Stimulated activated CD8-positive, alpha-beta memory T cell treated with anti-CD3 and anti-CD28 coated beads, Interleukin-7, amount 100 ng/mL, for 48 hours (primary cell): ENCODE measurements at regions not wholly inside any gene's neighbourhood (a gene's known extent, or its start where the extent isn't known, plus 50 kb on each side); places are given as distances from the start of the nearest gene placed in this dataset.

Experiments used
- DNase-seq, 2 donors: peaks; one replicate each; pipeline ENCODE4 v3.0.0-alpha.2; 2020; ENCODE audit warnings: low read depth in 1 of 2; ENCODE audit errors: extremely low read depth in 1 of 2

GRCh38 chr5:117055517-117055916 lies 480.9 kb upstream of the SEMA6A start:
- DNase-seq: no peak

GRCh38 chr5:117054911-117055310 lies 480.3 kb upstream of the SEMA6A start:
- DNase-seq: no peak

DNA sequence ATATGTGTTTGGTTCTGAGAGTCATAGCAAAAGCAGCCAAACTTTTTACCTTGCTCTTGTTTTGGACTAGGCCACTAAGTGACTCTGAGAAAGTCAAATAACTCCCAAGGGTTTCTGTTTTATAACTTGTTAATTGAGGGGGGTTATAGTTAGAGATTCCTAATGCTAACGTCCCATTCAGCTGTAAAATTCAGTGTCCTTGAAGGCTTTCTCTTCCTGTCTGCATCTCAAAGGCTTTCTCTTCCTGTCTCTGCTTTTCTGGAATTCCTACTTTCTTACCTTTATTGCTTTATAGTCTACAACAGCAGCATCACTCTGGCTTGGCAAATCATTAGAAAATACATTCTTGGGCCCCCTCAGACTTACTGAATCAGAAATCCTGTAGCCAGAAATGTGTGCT lies 479.5 kb upstream of the SEMA6A start:
- no peak for DNase-seq

GRCh38 chr5:117041926-117042595 lies 467.4 kb upstream of the SEMA6A start:
- no peak for DNase-seq

GRCh38 chr5:117039035-117039434 lies 464.4 kb upstream of the SEMA6A start:
- no peak for DNase-seq

DNA sequence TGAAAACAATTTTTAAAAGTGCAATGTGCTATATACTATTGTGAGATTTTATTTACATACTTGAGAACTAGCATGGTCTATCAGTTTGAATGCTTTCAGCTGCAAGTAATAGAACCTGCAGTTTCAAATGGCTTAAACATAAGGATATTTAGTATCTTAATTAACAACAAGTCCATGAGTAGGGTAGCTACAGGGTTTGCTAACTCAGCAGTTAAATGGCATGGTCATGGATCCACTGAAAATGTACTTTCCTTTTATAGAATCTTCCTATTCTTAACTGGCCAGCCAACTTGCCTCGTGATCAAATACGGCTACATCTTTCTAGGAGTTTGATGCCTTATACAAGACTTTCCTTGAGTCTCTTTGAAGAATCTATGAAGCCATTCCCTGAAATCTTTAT lies 452.8 kb upstream of the SEMA6A start:
- no peak for DNase-seq

- no peak for DNase-seq
Measured at GRCh38 chr5:117020999-117021398, 446.4 kb upstream of the SEMA6A start.

GRCh38 chr5:117013280-117013877 lies 438.8 kb upstream of the SEMA6A start:
- DNase-seq: no peak

- DNase-seq: no peak
Measured at GRCh38 chr5:117010574-117010973, 436.0 kb upstream of the SEMA6A start.

GRCh38 chr5:116998024-116998423 lies 423.4 kb upstream of the SEMA6A start:
- no peak for DNase-seq

DNA sequence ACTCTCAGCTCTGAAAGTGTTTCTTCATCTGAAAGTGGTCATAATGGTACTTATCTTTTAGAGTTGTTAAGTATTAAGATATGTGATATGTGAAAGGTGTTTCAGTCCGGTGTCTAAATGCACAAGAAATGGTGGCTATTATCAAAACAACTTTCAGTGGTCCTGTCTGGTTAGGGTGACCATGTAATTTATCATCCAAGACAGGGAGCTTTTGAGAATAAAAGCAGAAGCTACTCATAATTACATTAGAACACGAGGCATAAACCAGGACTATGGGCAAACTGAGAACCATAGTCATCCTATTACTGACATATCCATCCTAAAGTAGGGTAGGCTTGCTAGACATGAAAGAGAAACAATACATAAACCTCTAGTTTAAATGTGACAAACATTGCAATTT lies 418.1 kb upstream of the SEMA6A start:
- DNase-seq: no peak

DNA sequence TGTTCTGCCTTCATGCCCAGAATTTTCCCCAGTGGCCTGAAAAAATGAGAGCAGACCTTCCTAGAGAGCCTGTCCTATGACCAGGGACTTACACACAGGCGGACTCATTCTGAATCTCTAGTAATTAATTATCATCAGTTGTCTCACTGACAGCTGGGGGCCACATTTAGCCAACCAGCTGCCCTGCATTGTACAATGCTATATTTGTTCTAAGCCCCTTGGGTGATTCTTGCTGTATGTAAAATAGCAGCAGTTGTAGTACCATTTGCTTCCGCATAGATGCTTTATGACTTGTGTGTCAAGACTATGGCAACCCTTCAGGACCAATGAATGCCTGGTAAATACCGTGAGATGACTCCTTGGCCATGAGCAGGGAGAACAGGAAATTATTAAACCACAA lies 415.4 kb upstream of the SEMA6A start:
- no peak for DNase-seq

DNA sequence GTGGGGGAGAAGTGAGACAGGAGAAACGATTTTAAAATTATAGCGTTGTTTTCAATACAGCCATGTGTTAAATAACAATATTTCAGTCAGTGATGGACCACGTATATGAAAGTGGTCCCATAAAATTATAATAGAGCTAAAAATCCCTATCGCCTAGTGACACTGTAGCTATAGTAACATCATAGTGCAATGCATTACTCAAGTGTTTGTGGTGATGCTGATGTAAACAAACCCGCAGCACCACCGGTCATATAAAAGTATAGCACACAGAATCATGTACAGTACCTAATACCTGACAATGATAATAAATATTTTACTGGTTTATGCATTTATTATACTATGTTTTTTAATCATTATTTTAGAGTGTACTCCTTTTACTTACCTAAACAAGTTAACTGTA lies 407.4 kb upstream of the SEMA6A start:
- DNase-seq: no peak

DNA sequence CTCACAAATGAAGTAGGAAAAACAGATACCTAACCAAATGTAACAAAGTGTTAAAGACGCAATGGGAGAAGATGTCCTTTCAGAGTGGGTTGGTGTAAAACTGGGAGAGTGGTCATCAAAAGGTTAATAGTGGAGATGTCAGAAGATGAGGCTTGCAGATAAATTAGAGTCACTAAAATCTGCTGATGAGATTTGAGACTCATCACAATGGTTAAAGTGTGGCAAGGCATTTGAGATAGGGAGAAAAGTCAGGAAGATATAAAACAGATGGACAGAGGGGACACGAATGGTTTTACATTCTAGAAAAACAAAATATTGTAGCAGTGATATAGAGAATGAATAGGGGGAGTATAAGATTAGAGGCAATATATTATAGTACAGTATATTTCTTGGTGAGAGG lies 406.0 kb upstream of the SEMA6A start:
- no peak for DNase-seq

GRCh38 chr5:116976767-116977166 lies 402.1 kb upstream of the SEMA6A start:
- no peak for DNase-seq

DNA sequence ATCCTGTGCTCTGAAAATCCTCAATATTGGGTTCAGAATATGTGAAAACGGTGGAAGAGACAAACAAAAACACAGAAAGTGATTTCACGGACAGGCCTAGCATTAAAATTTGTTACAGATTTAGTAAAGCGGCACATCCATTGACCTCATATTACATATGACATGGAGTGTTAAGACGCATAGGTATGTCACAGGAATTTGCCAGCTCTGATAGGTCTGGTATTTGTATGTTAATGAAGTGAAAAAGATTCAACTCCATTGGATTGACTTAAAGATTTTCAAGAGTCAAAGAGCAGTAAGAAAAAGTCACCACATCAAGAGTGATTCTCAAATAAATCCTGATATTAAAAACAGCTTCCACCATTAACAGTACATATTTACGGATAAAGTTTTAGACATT lies 396.5 kb upstream of the SEMA6A start:
- DNase-seq: no peak

GRCh38 chr5:116970318-116970717 lies 395.7 kb upstream of the SEMA6A start:
- no peak for DNase-seq

- DNase-seq: no peak
Measured at GRCh38 chr5:116964438-116964837, 389.8 kb upstream of the SEMA6A start.

DNA sequence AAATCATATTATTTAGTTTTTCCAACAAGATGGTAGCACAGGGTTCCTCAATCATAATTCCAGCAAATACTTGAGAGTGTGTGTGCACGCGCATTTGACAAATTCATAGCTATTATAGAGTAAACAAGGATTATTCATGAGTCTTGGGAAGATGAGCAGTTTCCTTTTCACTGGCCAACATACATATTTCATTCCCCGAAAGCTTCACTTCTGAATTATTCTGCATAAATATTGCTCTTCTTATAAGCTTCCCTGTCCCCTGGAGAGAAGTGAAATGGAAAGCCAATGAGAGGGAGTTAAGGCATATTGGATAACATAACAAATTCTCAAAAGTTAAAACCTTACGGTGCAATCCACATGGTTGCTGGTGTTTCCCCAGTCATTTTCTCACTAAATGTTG lies 386.4 kb upstream of the SEMA6A start:
- no peak for DNase-seq

DNA sequence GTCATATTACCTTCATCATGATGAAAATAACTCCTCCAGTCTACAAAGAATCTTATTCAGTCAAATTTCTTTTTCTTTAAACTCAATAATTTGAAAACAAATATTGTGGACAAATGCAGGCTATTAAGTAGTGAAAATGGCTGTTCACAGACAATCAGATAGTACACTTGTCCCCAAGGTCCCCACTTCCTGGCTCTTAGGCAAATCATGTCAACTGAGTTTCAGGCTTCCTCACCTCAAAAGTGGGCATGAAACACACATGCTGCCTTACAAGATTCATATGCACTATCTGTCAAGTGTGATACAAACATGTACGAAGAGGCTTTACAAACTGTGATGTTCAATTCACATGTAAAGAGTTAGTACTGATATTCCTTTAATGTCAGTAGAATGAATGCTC lies 385.2 kb upstream of the SEMA6A start:
- no peak for DNase-seq

DNA sequence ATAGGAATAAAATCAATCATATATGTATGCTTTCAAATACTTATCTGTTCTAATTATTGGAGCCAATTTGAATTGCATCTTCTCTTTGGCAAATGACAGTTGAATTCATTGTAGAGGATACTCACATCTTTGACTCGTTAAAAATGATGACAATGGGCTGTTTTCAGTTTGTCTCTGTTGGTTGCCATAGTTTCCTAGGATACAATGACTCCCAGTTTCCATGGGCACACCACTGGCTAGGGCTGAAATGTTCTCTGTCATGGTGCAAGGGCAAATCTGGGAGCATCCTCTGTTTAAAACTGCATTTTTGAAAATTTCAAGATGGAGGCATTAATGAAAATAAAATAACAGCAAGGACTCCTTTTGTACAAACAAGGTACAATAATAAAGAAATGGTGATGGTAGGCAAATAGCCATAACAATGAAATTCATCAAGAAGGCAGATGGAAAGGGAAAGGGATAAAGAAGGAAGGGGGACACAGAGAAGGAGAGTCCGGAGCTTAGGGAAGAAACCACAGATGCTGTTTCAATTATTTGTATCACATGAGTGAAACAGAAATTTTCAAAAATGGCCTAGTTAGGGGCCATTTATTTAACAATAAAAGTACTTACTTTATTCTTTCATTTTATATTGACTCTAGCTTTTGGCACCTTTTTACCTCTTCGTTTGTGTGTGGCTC lies 378.8 kb upstream of the SEMA6A start:
- DNase-seq: no peak

GRCh38 chr5:116951219-116951618 lies 376.6 kb upstream of the SEMA6A start:
- no peak for DNase-seq
